Mucosa of descending colon (tissue), 3 donors: ENCODE measurements at regions not wholly inside any gene's neighbourhood (a gene's known extent, or its start where the extent isn't known, plus 50 kb on each side); places are given as distances from the start of the nearest gene placed in this dataset.

Experiments
- ATAC-seq: fragments of 200-7000 bp; cut with Tn5 transposase; one replicate; pipeline ENCODE4 v1.9.1; 2020; ENCODE audit warnings: mild to moderate bottlenecking, moderate library complexity
- DNase-seq, 3 donors: peaks; one replicate each; pipeline ENCODE4 v3.0.0-alpha.2; 2020
- H3K36me3 ChIP-seq: fragments of 200-600 bp; one replicate; pipeline ENCODE4 v1.8.0; 2021; ENCODE audit warnings: low read depth, mild to moderate bottlenecking
- H3K4me1 ChIP-seq: fragments of 200-600 bp; one replicate; pipeline ENCODE4 v1.8.0; 2021; ENCODE audit warnings: low read depth, mild to moderate bottlenecking
- H3K4me3 ChIP-seq: fragments of 200-600 bp; one replicate; pipeline ENCODE4 v1.8.0; 2021; ENCODE audit warnings: mild to moderate bottlenecking
- H3K9me3 ChIP-seq: fragments of 200-600 bp; one replicate; pipeline ENCODE4 v1.8.0; 2021; ENCODE audit warnings: mild to moderate bottlenecking
- intact Hi-C, 2 donors: fragments of 100-400 bp; cut with DNase I in 1 of 2; cut with micrococcal nuclease in 1 of 2; formaldehyde crosslinking; loops; one replicate each; pipeline versions ENCODE4 v1.11.0 to v1.11.1; 2022; cut with DNase I, micrococcal nuclease
- TF ChIP-seq, protein P1 (sequence below): fragments of 200-600 bp; IDR thresholded peaks from one replicate; pipeline ENCODE4 v1.8.0; 2022; ENCODE audit warnings: antibody characterized with exemption, mild to moderate bottlenecking
- donor health status: DM: no; HTN: no; CAD: no; lungs with moderate emphysema.
- donor health status: DM: no; HTN: no; CAD: no.
- donor health status: DM: no; HTN: yes; CAD: no.

- ATAC-seq (no peak), DNase-seq (no peak)
- intact Hi-C loops: loop anchor here in 1 of 2 donors (5.0 kb wide), 1 partner anchor 205 kb away; no protein-coding TSS in a partner anchor
- H3K36me3 ChIP-seq: no peaks in the 10 kb centered on the region
- H3K4me3 ChIP-seq: no peak overlapping the region
- TF ChIP-seq, protein P1, sequence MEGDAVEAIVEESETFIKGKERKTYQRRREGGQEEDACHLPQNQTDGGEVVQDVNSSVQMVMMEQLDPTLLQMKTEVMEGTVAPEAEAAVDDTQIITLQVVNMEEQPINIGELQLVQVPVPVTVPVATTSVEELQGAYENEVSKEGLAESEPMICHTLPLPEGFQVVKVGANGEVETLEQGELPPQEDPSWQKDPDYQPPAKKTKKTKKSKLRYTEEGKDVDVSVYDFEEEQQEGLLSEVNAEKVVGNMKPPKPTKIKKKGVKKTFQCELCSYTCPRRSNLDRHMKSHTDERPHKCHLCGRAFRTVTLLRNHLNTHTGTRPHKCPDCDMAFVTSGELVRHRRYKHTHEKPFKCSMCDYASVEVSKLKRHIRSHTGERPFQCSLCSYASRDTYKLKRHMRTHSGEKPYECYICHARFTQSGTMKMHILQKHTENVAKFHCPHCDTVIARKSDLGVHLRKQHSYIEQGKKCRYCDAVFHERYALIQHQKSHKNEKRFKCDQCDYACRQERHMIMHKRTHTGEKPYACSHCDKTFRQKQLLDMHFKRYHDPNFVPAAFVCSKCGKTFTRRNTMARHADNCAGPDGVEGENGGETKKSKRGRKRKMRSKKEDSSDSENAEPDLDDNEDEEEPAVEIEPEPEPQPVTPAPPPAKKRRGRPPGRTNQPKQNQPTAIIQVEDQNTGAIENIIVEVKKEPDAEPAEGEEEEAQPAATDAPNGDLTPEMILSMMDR: no peak
- H3K4me1 ChIP-seq: peaks cover 39% of the 10 kb centered on the region
- no peaks in the 10 kb centered on the region for H3K9me3 ChIP-seq
Measured at GRCh38 chr14:100442036-100442435, 118.9 kb downstream of the SLC25A47 start.

DNA sequence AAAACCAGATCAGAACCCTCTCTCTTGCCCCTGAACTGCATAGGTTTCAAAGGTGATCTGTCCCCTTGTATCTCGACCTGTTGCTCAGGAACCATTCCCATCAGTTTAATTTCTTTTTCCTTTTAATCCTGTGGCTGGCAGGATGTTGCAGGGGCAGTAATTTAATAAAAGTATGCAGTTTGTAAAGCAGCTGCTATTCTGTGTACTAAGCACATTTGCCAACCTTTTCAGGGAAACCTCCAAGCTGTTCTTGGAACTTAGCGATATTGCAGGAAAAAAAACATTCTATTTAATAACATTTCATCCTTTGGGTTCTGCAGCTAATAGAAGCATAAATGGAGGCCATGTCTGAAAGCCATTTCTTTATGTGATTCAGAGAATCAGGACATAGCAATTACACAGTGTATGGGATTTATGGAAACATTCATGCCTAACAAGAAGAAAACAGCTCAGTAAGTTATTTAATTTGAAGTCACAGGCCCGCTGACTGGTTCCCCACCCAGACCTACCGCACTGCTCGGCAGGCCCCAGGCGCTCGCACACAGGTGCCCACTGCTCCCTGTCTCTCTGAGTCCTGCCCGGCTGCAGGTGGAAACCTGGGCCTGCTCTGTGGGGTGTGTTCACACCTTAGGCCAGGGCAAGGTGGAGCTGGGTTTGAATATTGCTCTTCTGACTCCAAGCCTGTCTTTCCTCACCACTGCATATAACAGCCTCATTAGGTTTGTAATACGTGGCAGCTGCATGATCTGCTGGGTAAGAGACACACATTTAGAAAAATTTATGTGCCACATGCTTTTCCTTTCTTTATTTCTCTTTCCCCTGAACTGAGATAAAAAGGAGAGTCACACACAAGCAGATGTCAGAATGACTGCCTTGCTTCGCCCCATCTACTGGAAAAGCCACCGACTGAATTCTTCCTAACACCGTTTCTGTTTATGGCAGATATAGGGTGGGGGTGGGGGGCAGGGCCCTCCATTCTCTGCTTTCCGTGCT lies 119.7 kb downstream of the SLC25A47 start:
- Histone ChIP-seq H3K4me1 (peaks cover 32% of the 10 kb centered on the region), H3K36me3 (no peaks in the 10 kb centered on the region), H3K9me3 (no peaks in the 10 kb centered on the region), H3K4me3 (no peak overlapping the region)
- ATAC-seq (no peak), DNase-seq (no peak)
- intact Hi-C loops: loop anchor here in 1 of 2 donors (5.0 kb wide), 1 partner anchor 205 kb away; no protein-coding TSS in a partner anchor
- TF ChIP-seq, protein P1: no peak

- DNase-seq: no peak
- Histone ChIP-seq H3K4me1 (peaks cover 25% of the 10 kb centered on the region), H3K36me3 (no peaks in the 10 kb centered on the region), H3K9me3 (no peaks in the 10 kb centered on the region), H3K4me3 (no peak overlapping the region)
- no peak for ATAC-seq
- intact Hi-C loops: loop anchor here in 1 of 2 donors (5.0 kb wide), 1 partner anchor 204 kb away; no protein-coding TSS in a partner anchor
- TF ChIP-seq, protein P1: no peak
Measured at GRCh38 chr14:100443603-100444002, 120.5 kb downstream of the SLC25A47 start.

DNA sequence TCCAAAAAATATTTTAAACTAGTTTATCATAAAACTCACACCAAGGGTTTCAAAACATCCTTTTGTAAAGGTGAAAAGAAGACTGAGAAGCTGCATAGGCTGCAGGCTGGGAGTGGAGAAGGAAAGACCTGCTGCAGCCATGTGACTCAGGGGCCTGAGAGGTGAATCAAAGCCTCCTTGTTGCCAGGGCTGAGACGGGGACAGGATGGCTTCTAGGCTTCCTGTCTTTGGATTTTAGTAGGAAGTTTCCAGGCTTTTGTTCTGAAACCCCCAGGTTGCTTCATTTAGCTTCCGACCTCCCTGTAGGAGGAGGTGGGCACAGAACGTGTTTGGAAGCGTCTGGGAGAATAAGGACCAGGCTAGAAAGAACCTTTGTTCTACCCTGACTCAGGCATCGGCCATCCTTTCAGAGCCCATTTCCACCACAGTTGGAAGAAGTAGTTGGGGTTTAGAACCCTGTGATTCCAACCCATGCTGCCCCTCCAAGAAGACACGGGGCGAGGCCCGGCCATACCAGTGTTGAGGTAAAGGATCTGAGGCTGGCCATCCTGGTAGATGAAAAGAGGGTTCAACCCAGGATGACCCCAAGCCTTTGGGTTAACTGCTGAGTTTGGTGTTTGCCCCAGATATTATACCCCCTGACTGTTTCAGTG lies 122.4 kb downstream of the SLC25A47 start:
- Histone ChIP-seq H3K36me3 (no peaks in the 10 kb centered on the region), H3K9me3 (no peaks in the 10 kb centered on the region), H3K4me3 (no peak overlapping the region), H3K4me1 (peaks cover 6% of the 10 kb centered on the region)
- TF ChIP-seq, protein P1: no peak
- no peak for DNase-seq
- no peak for ATAC-seq
- intact Hi-C loops: no loop called here

DNA sequence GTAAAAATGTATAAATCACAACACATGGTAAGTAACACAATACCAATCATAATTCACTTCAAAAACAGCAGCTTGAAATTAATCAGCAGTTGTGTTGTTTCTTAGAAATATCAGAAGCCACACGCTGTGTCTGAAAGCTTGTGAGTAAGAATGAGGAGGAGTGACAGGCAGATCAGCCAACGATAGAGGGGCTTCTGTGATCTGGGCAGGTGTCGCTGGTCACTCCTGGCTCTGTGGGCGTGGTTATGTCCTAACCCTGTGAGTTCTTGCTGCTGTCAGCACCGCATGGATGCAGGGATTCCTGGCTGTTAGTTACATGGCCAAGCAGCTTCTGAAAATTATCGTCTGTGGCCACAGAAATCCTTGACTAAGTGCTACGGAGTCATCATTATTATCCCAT lies 123.4 kb downstream of the SLC25A47 start:
- Histone ChIP-seq H3K9me3 (no peaks in the 10 kb centered on the region), H3K4me1 (no peaks in the 10 kb centered on the region), H3K4me3 (no peak overlapping the region), H3K36me3 (no peaks in the 10 kb centered on the region)
- DNase-seq (no peak), ATAC-seq (no peak)
- TF ChIP-seq, protein P1: no peak
- intact Hi-C loops: no loop called here
